ENCODE measurements at regions not wholly inside any gene's neighbourhood (a gene's known extent, or its start where the extent isn't known, plus 50 kb on each side); places are given as distances from the start of the nearest gene placed in this dataset.

GRCh38 chr14:29459969-29460560, 467.6 kb downstream of the PRKD1 start:
- dilution Hi-C loops (cut with HindIII; ENCODE audit: low sequenced_read_pairs, unreplicated experiment): no loop called here
- Histone ChIP-seq H2BK5ac (ENCODE audit: low read depth, low read length, poor library complexity, severe bottlenecking) (no peak overlapping the region), H3K4me2 (ENCODE audit: low read depth, low read length) (no peak overlapping the region), H3K4me3 (ENCODE audit: insufficient read depth, low read depth, low read length) (no peak overlapping the region), H3K9ac (ENCODE audit: low read depth, low read length) (no peak overlapping the region), H3K9me3 (ENCODE audit: control insufficient read depth, insufficient read depth, low read length) (no peaks in the 10 kb centered on the region), H2AK9ac (replicated peaks; ENCODE audit: low read depth, low read length, poor library complexity) (no peak overlapping the region), H3K4me1 (ENCODE audit: control insufficient read depth, insufficient read depth, low read length) (peaks cover 2% of the 10 kb centered on the region; the same call in 1 of the 2 replicates), H3K23ac (ENCODE audit: low read depth, low read length) (no peak overlapping the region), H3K36me3 (ENCODE audit: control insufficient read depth, insufficient read depth, low read length) (no peaks in the 10 kb centered on the region), H3K79me1 (ENCODE audit: low read depth in 1 of 2, low read length in 2 of 2) (no peaks in the 10 kb centered on the region), H3K18ac (ENCODE audit: low read depth, low read length) (no peak overlapping the region), H2AFZ (replicated peaks; ENCODE audit: low read length, poor library complexity) (no peak overlapping the region), H4K5ac (ENCODE audit: low read depth, low read length) (no peak overlapping the region), H3K27me3 (ENCODE audit: control insufficient read depth, insufficient read depth, low read length) (no peaks in the 10 kb centered on the region), H3K9me1 (ENCODE audit: insufficient read depth, low read length) (no peaks in the 10 kb centered on the region), H3K56ac (ENCODE audit: extremely low read depth, insufficient read depth, low read length) (no peak overlapping the region), H4K91ac (ENCODE audit: insufficient read depth, low read depth, low read length) (no peak overlapping the region), H3K27ac (ENCODE audit: insufficient read depth, low read length) (no peak overlapping the region), H2AK5ac (ENCODE audit: low read depth, low read length) (no peak overlapping the region), H2BK120ac (ENCODE audit: low read depth, low read length) (no peak overlapping the region), H3K14ac (replicated peaks; ENCODE audit: low read depth, low read length) (no peak overlapping the region), H3K4ac (ENCODE audit: low read depth, low read length) (no peak overlapping the region), H2BK15ac (ENCODE audit: low read depth, low read length) (no peak overlapping the region), H4K8ac (ENCODE audit: low read depth in 2 of 2, low read length in 2 of 2) (no peak overlapping the region), H2BK20ac (ENCODE audit: low read depth, low read length) (no peak overlapping the region), H4K20me1 (ENCODE audit: insufficient read depth, low read length) (no peaks in the 10 kb centered on the region)
- ATAC-seq (ENCODE audit: low read depth) (no peak), DNase-seq (no peak)
- in situ Hi-C loops (cut with MboI; ENCODE audit: low sequenced_read_pairs): no loop called here
- intact Hi-C loops (cut with micrococcal nuclease): loop anchor here (5.0 kb wide), 1 partner anchor 243 kb away; no protein-coding TSS in a partner anchor
- ChIA-PET CTCF (interaction anchor here (0.9 kb wide), 1 partner anchor 8 kb away, joined by 3 read pairs; no protein-coding TSS in a partner anchor), POLR2A (ENCODE audit: unreplicated experiment) (no interaction called here)
- BruUV-seq (replicated peaks): no TSS peak
- WGBS, 2 experiments (ENCODE audit: extremely low coverage in 2 of 2, insufficient read length in 1 of 2): no CpG with 5 or more reads among the region's 4 CpGs
- no peak for TF ChIP-seq CTCF (conservative IDR thresholded peaks at IDR 0.05; ENCODE audit: low read depth, low read length)
- TF ChIP-seq CEBPB (IDR thresholded peaks at IDR 0.05; ENCODE audit: low read depth, low read length): no peak

Data from IMR-90 (cell line).